HG03066 (cell line): ENCODE measurements at regions not wholly inside any gene's neighbourhood (a gene's known extent, or its start where the extent isn't known, plus 50 kb on each side); places are given as distances from the start of the nearest gene placed in this dataset.

Source experiments
- ATAC-seq: cut with Tn5 transposase; IDR thresholded peaks from one replicate; pipeline ENCODE4 v1.9.1; 2021; ENCODE audit warnings: low read depth; ENCODE audit not compliant: unreplicated experiment

GRCh38 chr10:35926846-35927245, 284.8 kb upstream of the FZD8 start:
- no peak for ATAC-seq

GRCh38 chr10:35925493-35925892, 283.4 kb upstream of the FZD8 start:
- ATAC-seq = no peak

- ATAC-seq = no peak
Observed at GRCh38 chr10:35924759-35925158, 282.7 kb upstream of the FZD8 start.

GRCh38 chr10:35922876-35923600, 280.9 kb upstream of the FZD8 start:
- ATAC-seq = no peak

GRCh38 chr10:35921866-35922350, 279.8 kb upstream of the FZD8 start:
- no peak for ATAC-seq

GRCh38 chr10:35916791-35917190, 274.7 kb upstream of the FZD8 start:
- no peak for ATAC-seq

GRCh38 chr10:35913628-35914027, 271.5 kb upstream of the FZD8 start:
- no peak for ATAC-seq

GRCh38 chr10:35912615-35913569, 270.8 kb upstream of the FZD8 start:
- ATAC-seq = no peak

- no peak for ATAC-seq
Observed at GRCh38 chr10:35911954-35912353, 269.9 kb upstream of the FZD8 start.

- ATAC-seq = no peak
Observed at GRCh38 chr10:35911233-35911632, 269.1 kb upstream of the FZD8 start.

GRCh38 chr10:35910234-35910633, 268.1 kb upstream of the FZD8 start:
- ATAC-seq = no peak

- no peak for ATAC-seq
Observed at GRCh38 chr10:35909121-35909720, 267.1 kb upstream of the FZD8 start.

- no peak for ATAC-seq
Observed at GRCh38 chr10:35908451-35908850, 266.4 kb upstream of the FZD8 start.

- no peak for ATAC-seq
Observed at GRCh38 chr10:35907548-35907947, 265.5 kb upstream of the FZD8 start.

GRCh38 chr10:35906155-35906554, 264.1 kb upstream of the FZD8 start:
- ATAC-seq = no peak

GRCh38 chr10:35903021-35903420, 260.9 kb upstream of the FZD8 start:
- no peak for ATAC-seq

GRCh38 chr10:35898716-35899440, 256.8 kb upstream of the FZD8 start:
- no peak for ATAC-seq

GRCh38 chr10:35896001-35896400, 253.9 kb upstream of the FZD8 start:
- no peak for ATAC-seq

- ATAC-seq = no peak
Observed at GRCh38 chr10:35895331-35895730, 253.2 kb upstream of the FZD8 start.

- ATAC-seq = no peak
Observed at GRCh38 chr10:35892526-35892925, 250.4 kb upstream of the FZD8 start.
